Astrocyte of the cerebellum (primary cell): ENCODE measurements at regions not wholly inside any gene's neighbourhood (a gene's known extent, or its start where the extent isn't known, plus 50 kb on each side); places are given as distances from the start of the nearest gene placed in this dataset.

Experiments
- DNase-seq: peaks from one replicate; pipeline ENCODE4 v3.0.0-alpha.2; 2011; ENCODE audit warnings: low read depth
- H3K4me3 ChIP-seq: 2 replicates; pipeline ENCODE4 v1.5.1; 2011; ENCODE audit warnings: mild to moderate bottlenecking, low read depth, low read length, moderate library complexity
- in situ Hi-C: cut with HindIII; loops from 2 replicates; pipeline ENCODE4 v1.10.0; 2017; ENCODE audit warnings: low sequenced_read_pairs
- TF ChIP-seq, protein P1 (sequence below): IDR thresholded peaks from 2 replicates; pipeline ENCODE4 v1.5.1; 2012; ENCODE audit warnings: low read length, low read depth, moderate library complexity, mild to moderate bottlenecking; ENCODE audit errors: missing control alignments

DNA sequence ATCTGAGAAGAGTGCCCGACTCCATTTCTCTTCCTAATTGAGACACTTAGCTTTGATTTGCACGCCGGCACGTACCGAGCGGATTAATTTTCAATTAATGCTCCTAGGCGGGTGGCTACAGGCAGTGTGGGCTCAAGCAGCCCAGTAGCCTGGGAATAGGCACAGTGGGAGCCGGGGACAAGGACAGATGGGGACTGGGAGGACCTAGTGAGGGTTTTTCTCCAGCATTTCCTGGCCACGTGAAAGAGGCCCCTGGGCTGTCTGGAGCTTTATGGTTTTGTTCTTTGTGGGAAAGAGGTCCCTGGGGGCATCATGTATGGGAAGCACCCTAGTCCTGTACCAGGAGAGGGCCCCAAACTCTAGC lies 78.6 kb upstream of the CSF3R start:
- DNase-seq, result no peak
- in situ Hi-C loops, result no loop called here
- no peak overlapping the region for H3K4me3 ChIP-seq
- TF ChIP-seq, protein P1, sequence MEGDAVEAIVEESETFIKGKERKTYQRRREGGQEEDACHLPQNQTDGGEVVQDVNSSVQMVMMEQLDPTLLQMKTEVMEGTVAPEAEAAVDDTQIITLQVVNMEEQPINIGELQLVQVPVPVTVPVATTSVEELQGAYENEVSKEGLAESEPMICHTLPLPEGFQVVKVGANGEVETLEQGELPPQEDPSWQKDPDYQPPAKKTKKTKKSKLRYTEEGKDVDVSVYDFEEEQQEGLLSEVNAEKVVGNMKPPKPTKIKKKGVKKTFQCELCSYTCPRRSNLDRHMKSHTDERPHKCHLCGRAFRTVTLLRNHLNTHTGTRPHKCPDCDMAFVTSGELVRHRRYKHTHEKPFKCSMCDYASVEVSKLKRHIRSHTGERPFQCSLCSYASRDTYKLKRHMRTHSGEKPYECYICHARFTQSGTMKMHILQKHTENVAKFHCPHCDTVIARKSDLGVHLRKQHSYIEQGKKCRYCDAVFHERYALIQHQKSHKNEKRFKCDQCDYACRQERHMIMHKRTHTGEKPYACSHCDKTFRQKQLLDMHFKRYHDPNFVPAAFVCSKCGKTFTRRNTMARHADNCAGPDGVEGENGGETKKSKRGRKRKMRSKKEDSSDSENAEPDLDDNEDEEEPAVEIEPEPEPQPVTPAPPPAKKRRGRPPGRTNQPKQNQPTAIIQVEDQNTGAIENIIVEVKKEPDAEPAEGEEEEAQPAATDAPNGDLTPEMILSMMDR, result no peak

DNA sequence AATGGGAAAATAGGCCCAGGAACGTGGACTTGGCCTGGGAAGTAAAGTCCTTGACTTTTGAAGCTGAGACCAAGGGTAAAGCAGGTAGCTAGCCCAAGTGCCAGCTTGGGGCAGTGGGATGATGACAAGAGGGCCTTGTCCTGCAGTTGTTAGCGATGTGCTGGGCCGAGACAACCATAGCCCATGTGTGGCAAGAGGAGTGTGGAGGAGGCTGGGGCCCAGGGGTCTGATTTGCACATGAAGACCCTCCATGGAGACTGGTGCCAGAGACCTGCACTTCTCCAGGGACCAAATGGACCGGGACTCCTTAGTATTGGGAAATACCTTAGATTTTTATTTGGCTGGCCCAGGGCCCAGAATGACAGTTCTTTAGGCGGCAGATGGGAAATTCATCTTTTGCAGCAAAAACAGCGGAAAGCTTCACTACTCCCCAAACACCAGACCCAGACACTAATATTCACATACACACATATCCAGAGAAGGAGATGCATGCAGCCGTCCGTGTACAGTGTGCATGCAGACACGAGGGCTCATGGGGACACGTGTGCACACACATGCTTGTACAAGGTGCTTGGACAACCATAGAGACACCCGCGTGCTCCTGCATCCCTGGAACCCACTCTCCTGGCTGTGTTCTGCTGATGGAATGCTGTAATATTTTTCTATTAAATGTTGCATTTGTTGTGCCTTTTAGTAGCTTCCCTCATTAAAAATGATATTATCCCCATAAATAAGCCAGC lies 78.1 kb upstream of the CSF3R start:
- in situ Hi-C loops, result no loop called here
- TF ChIP-seq, protein P1, result no peak
- no peak for DNase-seq
- H3K4me3 ChIP-seq, result no peak overlapping the region

DNA sequence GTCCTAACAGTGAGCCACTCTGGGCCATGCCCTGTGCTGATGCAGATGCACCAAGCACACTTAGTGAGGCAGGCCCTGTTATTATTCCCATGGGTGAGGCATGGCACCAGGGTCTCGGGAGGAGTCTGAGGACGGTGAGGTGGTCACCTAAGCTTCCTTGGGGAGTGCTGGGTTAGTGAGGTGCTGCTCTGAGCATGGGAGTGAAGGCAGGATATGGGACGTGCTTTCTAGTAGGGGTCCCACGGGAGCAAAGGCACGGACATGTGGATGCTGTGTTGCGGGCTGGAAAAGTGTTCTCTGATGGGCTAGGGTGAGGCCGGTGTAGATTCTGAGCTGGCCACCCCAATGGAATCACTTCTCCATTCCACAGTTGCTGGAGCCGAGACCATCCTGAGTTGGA lies 77.5 kb upstream of the CSF3R start:
- DNase-seq, result no peak
- H3K4me3 ChIP-seq, result no peak overlapping the region
- TF ChIP-seq, protein P1, result no peak
- in situ Hi-C loops, result no loop called here

DNA sequence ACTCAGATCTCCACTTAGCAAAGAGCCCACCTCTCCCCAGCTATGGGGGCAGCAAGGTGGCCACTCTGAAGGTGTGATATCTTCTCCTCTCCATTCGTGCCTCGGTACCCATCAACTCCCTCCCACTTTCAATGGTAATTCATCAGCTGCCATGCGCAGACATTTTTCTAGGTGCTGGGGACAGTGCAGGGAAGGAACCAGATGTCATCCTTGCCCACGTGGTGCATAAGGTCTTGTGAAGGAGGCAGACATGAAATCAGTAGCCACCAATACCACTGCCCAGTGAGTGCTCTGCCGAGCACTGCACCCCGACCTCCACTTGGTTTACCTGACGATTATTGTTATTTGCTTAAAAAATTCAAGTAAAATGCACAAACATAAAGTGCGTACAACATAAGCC lies 76.3 kb upstream of the CSF3R start:
- in situ Hi-C loops, result no loop called here

DNA sequence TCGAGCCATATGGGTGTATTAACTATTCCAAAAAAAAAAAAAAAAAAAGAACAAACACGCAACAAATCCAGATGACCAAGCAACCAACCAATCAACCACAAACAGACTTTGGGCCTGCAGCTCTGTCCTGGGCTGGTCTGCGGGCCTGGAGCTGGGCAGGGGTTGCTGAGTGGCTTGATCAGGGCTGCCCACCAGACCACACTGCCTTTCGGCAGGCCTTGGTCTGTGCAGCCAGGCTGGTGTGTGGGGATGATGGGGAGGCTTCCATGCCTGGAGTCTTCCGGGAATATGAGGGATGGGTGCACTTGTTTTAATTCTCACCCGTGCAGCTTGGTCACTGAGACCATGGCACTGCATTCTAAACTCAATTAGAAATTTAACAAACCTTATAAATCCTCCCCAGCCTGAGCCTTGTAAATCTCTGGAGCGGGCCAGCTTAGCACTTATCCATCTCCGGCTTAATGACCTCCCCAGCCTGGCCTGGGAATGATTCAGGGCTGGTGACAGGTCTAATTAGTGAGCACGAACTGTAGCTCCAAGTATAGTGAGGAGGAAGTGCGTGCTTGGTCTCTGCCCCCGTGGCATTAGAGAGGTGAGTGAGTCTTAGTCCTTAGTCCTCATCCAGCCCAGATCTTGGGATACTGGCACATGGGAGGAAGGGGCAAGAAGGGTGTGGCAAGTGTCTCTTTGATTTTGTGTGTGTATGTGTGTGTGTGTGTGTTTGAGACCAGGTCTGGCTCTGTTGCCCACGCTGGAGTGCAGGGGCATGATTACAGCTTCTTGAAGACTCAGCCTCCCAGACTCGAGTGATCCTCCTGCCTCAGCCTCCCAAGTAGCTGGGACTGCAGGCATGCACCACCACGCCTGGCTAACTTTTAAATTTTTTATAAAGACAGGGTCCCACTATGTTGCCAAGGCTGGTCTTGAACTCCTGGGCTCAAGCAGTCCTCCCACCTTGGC lies 74.6 kb upstream of the CSF3R start:
- DNase-seq, result no peak
- in situ Hi-C loops, result no loop called here
- H3K4me3 ChIP-seq, result no peak overlapping the region
- TF ChIP-seq, protein P1, result no peak

More for the DNA sequence above, 76.3 kb upstream of the CSF3R start:
- H3K4me3 ChIP-seq, result no peak overlapping the region
- TF ChIP-seq, protein P1, result no peak
- DNase-seq, result no peak

DNA sequence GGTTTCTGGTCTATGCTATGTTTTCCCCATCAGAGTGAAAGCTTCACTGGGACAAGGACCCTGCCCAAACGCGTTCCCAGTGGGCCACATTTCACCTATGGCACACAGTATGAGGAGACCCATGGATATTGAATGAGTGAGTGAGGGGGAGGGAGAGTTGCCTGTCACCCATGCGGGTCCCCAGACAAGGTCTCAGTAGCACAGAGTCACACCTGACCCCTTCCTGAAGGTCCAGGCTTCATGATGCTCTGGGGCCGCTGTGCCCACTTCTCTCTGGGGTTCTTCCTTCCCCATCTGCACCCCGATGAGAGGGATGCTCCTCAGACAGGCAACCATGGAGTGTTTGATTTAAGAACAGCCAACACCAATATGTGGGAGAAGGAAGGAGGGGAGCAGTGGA lies 72.3 kb upstream of the CSF3R start:
- DNase-seq, result no peak
- TF ChIP-seq, protein P1, result no peak
- H3K4me3 ChIP-seq, result no peak overlapping the region
- in situ Hi-C loops, result no loop called here
